NB4 (cell line): ENCODE measurements at regions not wholly inside any gene's neighbourhood (a gene's known extent, or its start where the extent isn't known, plus 50 kb on each side); places are given as distances from the start of the nearest gene placed in this dataset.

Source experiments
- POLR2A ChIP-seq: IDR thresholded peaks from 2 replicates; pipeline ENCODE4 v1.6.1; 2011; ENCODE audit warnings: mild to moderate bottlenecking; ENCODE audit not compliant: insufficient read length; ENCODE audit errors: extremely low read depth
- TF ChIP-seq, protein P1 (sequence below): IDR thresholded peaks from one replicate; pipeline ENCODE4 v1.5.1; 2012; ENCODE audit warnings: low read depth, low read length
- TF ChIP-seq, protein P2 (sequence below): IDR thresholded peaks from 2 replicates; pipeline ENCODE4 v1.6.1; 2011; ENCODE audit warnings: low read depth, low read length

- TF ChIP-seq POLR2A = no peak
- TF ChIP-seq, protein P1, sequence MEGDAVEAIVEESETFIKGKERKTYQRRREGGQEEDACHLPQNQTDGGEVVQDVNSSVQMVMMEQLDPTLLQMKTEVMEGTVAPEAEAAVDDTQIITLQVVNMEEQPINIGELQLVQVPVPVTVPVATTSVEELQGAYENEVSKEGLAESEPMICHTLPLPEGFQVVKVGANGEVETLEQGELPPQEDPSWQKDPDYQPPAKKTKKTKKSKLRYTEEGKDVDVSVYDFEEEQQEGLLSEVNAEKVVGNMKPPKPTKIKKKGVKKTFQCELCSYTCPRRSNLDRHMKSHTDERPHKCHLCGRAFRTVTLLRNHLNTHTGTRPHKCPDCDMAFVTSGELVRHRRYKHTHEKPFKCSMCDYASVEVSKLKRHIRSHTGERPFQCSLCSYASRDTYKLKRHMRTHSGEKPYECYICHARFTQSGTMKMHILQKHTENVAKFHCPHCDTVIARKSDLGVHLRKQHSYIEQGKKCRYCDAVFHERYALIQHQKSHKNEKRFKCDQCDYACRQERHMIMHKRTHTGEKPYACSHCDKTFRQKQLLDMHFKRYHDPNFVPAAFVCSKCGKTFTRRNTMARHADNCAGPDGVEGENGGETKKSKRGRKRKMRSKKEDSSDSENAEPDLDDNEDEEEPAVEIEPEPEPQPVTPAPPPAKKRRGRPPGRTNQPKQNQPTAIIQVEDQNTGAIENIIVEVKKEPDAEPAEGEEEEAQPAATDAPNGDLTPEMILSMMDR = no peak
- TF ChIP-seq, protein P2, sequence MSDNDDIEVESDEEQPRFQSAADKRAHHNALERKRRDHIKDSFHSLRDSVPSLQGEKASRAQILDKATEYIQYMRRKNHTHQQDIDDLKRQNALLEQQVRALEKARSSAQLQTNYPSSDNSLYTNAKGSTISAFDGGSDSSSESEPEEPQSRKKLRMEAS = no peak
Measured at GRCh38 chr10:7467031-7467667, 56.3 kb upstream of the SFMBT2 start.
